ENCODE measurements at regions not wholly inside any gene's neighbourhood (a gene's known extent, or its start where the extent isn't known, plus 50 kb on each side); places are given as distances from the start of the nearest gene placed in this dataset.

DNA sequence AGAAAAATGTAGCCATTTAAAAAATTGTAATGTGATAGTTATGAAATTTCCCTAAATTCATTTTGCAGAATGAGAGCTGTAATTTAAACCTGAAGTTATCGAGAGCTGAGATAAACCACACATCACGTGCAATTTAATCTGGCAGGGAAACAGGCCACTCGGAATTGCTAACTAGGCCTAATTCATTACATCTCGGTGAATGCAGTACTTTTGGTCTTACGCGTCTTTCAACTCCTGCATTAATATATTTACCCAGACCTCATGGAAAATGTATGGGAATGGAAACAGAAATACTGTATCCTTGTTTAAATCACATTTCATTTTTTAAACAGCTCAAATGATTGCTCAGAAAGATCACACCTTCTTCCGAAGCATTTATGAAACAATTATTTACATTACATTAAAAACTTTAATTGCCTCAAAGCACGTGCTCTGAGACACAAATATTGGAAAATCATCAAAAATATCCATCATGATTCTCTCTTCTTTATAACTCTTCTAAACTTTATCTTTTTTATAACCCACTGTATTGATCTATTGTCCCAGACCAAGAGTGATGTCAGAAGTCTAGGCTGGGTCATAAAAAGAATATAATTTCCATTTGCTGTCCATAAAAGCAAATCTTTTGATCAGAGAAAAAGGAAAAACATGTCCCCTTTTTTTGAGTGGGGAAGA is 111.7 kb upstream of the MYL2 start:
- TF ChIP-seq, protein P1, sequence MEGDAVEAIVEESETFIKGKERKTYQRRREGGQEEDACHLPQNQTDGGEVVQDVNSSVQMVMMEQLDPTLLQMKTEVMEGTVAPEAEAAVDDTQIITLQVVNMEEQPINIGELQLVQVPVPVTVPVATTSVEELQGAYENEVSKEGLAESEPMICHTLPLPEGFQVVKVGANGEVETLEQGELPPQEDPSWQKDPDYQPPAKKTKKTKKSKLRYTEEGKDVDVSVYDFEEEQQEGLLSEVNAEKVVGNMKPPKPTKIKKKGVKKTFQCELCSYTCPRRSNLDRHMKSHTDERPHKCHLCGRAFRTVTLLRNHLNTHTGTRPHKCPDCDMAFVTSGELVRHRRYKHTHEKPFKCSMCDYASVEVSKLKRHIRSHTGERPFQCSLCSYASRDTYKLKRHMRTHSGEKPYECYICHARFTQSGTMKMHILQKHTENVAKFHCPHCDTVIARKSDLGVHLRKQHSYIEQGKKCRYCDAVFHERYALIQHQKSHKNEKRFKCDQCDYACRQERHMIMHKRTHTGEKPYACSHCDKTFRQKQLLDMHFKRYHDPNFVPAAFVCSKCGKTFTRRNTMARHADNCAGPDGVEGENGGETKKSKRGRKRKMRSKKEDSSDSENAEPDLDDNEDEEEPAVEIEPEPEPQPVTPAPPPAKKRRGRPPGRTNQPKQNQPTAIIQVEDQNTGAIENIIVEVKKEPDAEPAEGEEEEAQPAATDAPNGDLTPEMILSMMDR (IDR thresholded peaks at IDR 0.05): no peak
- no peak for TF ChIP-seq EZH2 (IDR thresholded peaks at IDR 0.05; ENCODE audit: borderline replicate concordance, insufficient read depth, low read depth, low read length, poor library complexity, severe bottlenecking)
